ENCODE measurements at regions not wholly inside any gene's neighbourhood (a gene's known extent, or its start where the extent isn't known, plus 50 kb on each side); places are given as distances from the start of the nearest gene placed in this dataset.

- Histone ChIP-seq H4K8ac (ENCODE audit: extremely low read depth, insufficient read depth, low read length) (no peak overlapping the region), H3K4ac (replicated peaks; ENCODE audit: insufficient read length, low read depth, low read length) (no peak overlapping the region), H3K4me2 (ENCODE audit: insufficient read depth in 1 of 2, low read depth in 2 of 2, low read length in 2 of 2) (no peak overlapping the region), H2AK5ac (ENCODE audit: low read depth, low read length) (no peak overlapping the region), H3K79me2 (ENCODE audit: control insufficient read depth in 1 of 2, insufficient read depth in 2 of 2, low read length in 2 of 2) (no peaks in the 10 kb centered on the region), H3K14ac (ENCODE audit: insufficient read length) (no peak overlapping the region), H2AFZ (ENCODE audit: low read length) (no peak overlapping the region), H2BK5ac (ENCODE audit: low read depth, low read length) (no peak overlapping the region), H4K91ac (replicated peaks; ENCODE audit: insufficient read length, low read length) (no peak overlapping the region), H2BK15ac (ENCODE audit: low read length) (no peak overlapping the region), H3K27ac (ENCODE audit: low read depth, low read length) (no peak overlapping the region), H3K79me1 (ENCODE audit: low read depth, low read length) (no peaks in the 10 kb centered on the region), H3K4me3 (ENCODE audit: extremely low read depth in 1 of 4, insufficient read depth in 2 of 4, low read depth in 3 of 4, low read length in 4 of 4) (no peak overlapping the region), H3K9ac (replicated peaks in 1 of 4; ENCODE audit: extremely low read depth in 1 of 4, low read depth in 3 of 4, low read length in 3 of 4) (no peak overlapping the region), H4K5ac (ENCODE audit: insufficient read length, low read depth, low read length) (no peak overlapping the region), H3K9me3 (ENCODE audit: insufficient read depth in 2 of 2, low read depth in 1 of 2, low read length in 1 of 2) (no peaks in the 10 kb centered on the region), H3K36me3 (ENCODE audit: control insufficient read depth in 2 of 4, insufficient read depth in 4 of 4, low read length in 3 of 4) (no peaks in the 10 kb centered on the region), H3K23ac (ENCODE audit: insufficient read length) (no peak overlapping the region), H2BK120ac (replicated peaks; ENCODE audit: low read depth, low read length) (no peak overlapping the region), H3K23me2 (ENCODE audit: low read depth, low read length) (no peaks in the 10 kb centered on the region), H3K4me1 (replicated peaks in 1 of 4; ENCODE audit: control insufficient read depth in 3 of 4, insufficient read depth in 4 of 4, low read length in 3 of 4) (no peaks in the 10 kb centered on the region), H3K18ac (ENCODE audit: extremely low read depth, low read length) (no peak overlapping the region), H4K20me1 (replicated peaks in 1 of 2; ENCODE audit: control insufficient read depth in 1 of 2, insufficient read depth in 2 of 2, low read length in 2 of 2) (no peaks in the 10 kb centered on the region), H3K56ac (replicated peaks; ENCODE audit: insufficient read length, low read depth, low read length) (no peak overlapping the region), H2BK20ac (ENCODE audit: low read length) (no peak overlapping the region), H3K27me3 (replicated peaks in 1 of 4; ENCODE audit: control insufficient read depth in 3 of 4, extremely low read depth in 1 of 4, insufficient read depth in 3 of 4, low read length in 3 of 4) (no peaks in the 10 kb centered on the region), H2BK12ac (ENCODE audit: low read depth, low read length) (no peak overlapping the region)
- 96% methylated on average over 4 of the region's 4 CpGs; no CpG with 5 or more reads in 1 of the 2 experiments for WGBS, 2 experiments (ENCODE audit: extremely low coverage in 1 of 2, insufficient coverage in 1 of 2, insufficient read length in 1 of 2, insufficient replicate concordance in 2 of 2, low coverage in 1 of 2, low lambda C conversion rate in 2 of 2, missing lambda C conversion rate in 1 of 2)
- POLR2A ChIA-PET (ENCODE audit: partially characterized antibody), result no interaction called here
- CTCF ChIA-PET (ENCODE audit: partially characterized antibody), result interaction anchor here (0.6 kb wide), 1 partner anchor 24 kb away, joined by 3 read pairs; no protein-coding TSS in a partner anchor
- DNase-seq (ENCODE audit: low read depth in 1 of 2, low spot score in 2 of 2) (no peak), FAIRE-seq (no peak)
- no peak for TF ChIP-seq RXRA (IDR thresholded peaks at IDR 0.05; ENCODE audit: insufficient read depth, low read depth, low read length)
- TF ChIP-seq HDAC6 (IDR thresholded peaks at IDR 0.05; ENCODE audit: low read depth, low read length), result no peak
- no peak for TF ChIP-seq CREB1 (IDR thresholded peaks at IDR 0.05)
- TF ChIP-seq CHD1 (IDR thresholded peaks at IDR 0.05; ENCODE audit: low read depth, low read length), result no peak
- no peak for TF ChIP-seq E2F6 (IDR thresholded peaks at IDR 0.05)
- TF ChIP-seq TAF7 (optimal IDR thresholded peaks at IDR 0.05; ENCODE audit: borderline replicate concordance, low read depth, low read length), result no peak
- no peak for TF ChIP-seq NANOG (IDR thresholded peaks at IDR 0.05; ENCODE audit: insufficient read depth, low read depth, low read length, poor library complexity, severe bottlenecking)
- no peak for TF ChIP-seq RNF2 (IDR thresholded peaks at IDR 0.05; ENCODE audit: borderline replicate concordance, low read depth, low read length, missing control alignments, poor library complexity, severe bottlenecking)
- TF ChIP-seq TAF1 (IDR thresholded peaks at IDR 0.05; ENCODE audit: low read depth, low read length), result no peak
- TF ChIP-seq POLR2AphosphoS5 (IDR thresholded peaks at IDR 0.05; ENCODE audit: low read depth, low read length), result no peak
- no peak for TF ChIP-seq JUND (IDR thresholded peaks at IDR 0.05; ENCODE audit: low read length)
- TF ChIP-seq KDM5A (IDR thresholded peaks at IDR 0.05; ENCODE audit: low read length), result no peak
- no peak for TF ChIP-seq POLR2A (IDR thresholded peaks at IDR 0.05; ENCODE audit: control extremely low read depth in 1 of 2, low read depth in 2 of 2, low read length in 2 of 2)
- TF ChIP-seq EGR1 (IDR thresholded peaks at IDR 0.05; ENCODE audit: borderline replicate concordance, low read depth, low read length), result no peak
These were observed 435.1 kb upstream of the CDH20 start for GRCh38 chr18:60898111-60898510.

Data from H1 (cell line).